Neural progenitor cell (in vitro differentiated cells): ENCODE measurements at regions not wholly inside any gene's neighbourhood (a gene's known extent, or its start where the extent isn't known, plus 50 kb on each side); places are given as distances from the start of the nearest gene placed in this dataset.
A peak's percentile ranks its signal among the peaks of the same experiment; 100 is the strongest.

Experiments used
- DNase-seq: peaks from one replicate; pipeline ENCODE4 v3.0.0-alpha.2; 2016; ENCODE audit warnings: low spot score
- H2AFZ ChIP-seq: fragments of 200-600 bp; sonication (generic); replicated peaks from 2 replicates; pipeline ENCODE4 v1.6.1; 2016; ENCODE audit warnings: antibody characterized with exemption
- H3F3A ChIP-seq: fragments of 200-600 bp; sonication (generic); 2 replicates; pipeline ENCODE4 v1.6.1; 2016; ENCODE audit warnings: antibody characterized with exemption, low read depth
- H3K27ac ChIP-seq: fragments of 200-600 bp; sonication (generic); 2 replicates; pipeline ENCODE4 v1.5.1; 2016; ENCODE audit warnings: mild to moderate bottlenecking
- H3K27me3 ChIP-seq: fragments of 200-600 bp; sonication (generic); 2 replicates; pipeline ENCODE4 v1.6.1; 2016; ENCODE audit warnings: mild to moderate bottlenecking, moderate library complexity
- H3K36me3 ChIP-seq: fragments of 200-600 bp; sonication (generic); 2 replicates; pipeline ENCODE4 v1.5.1; 2016
- H3K4me1 ChIP-seq: fragments of 200-600 bp; sonication (generic); 2 replicates; pipeline ENCODE4 v1.6.1; 2016; ENCODE audit warnings: mixed run types
- H3K4me2 ChIP-seq: fragments of 200-600 bp; sonication (generic); 2 replicates; pipeline ENCODE4 v1.6.1; 2016
- H3K4me3 ChIP-seq: fragments of 200-600 bp; sonication (generic); 2 replicates; pipeline ENCODE4 v1.5.1; 2016
- H3K79me2 ChIP-seq: fragments of 200-600 bp; sonication (generic); 2 replicates; pipeline ENCODE4 v1.6.1; 2016; ENCODE audit warnings: low read depth
- H3K9ac ChIP-seq: fragments of 200-600 bp; sonication (generic); 2 replicates; pipeline ENCODE4 v1.6.1; 2016
- H3K9me3 ChIP-seq: fragments of 200-600 bp; sonication (generic); 2 replicates; pipeline ENCODE4 v1.5.1; 2016; ENCODE audit warnings: low read depth
- H4K20me1 ChIP-seq: fragments of 200-600 bp; sonication (generic); 2 replicates; pipeline ENCODE4 v1.6.1; 2016; ENCODE audit warnings: low read depth
- H3K27ac Mint-ChIP-seq: 3 replicates; pipeline ENCODE4 v1.8.0; 2021; ENCODE audit warnings: mixed read lengths
- H3K27me3 Mint-ChIP-seq: 2 replicates; pipeline ENCODE4 v1.8.0; 2022; ENCODE audit warnings: low read depth, mild to moderate bottlenecking, inconsistent platforms, moderate library complexity, mixed read lengths; ENCODE audit not compliant: insufficient read depth
- H3K36me3 Mint-ChIP-seq: 3 replicates; pipeline ENCODE4 v1.8.0; 2021; ENCODE audit warnings: mixed read lengths
- H3K4me1 Mint-ChIP-seq: 3 replicates; pipeline ENCODE4 v1.8.0; 2021; ENCODE audit warnings: mixed read lengths
- H3K4me3 Mint-ChIP-seq: 3 replicates; pipeline ENCODE4 v1.8.0; 2021; ENCODE audit warnings: mild to moderate bottlenecking, moderate library complexity, mixed read lengths
- H3K9me3 Mint-ChIP-seq: 3 replicates; pipeline ENCODE4 v1.8.0; 2020; ENCODE audit warnings: mixed read lengths
- EZH2 ChIP-seq: fragments of 200-600 bp; sonication (generic); IDR thresholded peaks from 2 replicates; pipeline ENCODE4 v1.6.1; 2017; ENCODE audit warnings: antibody characterized with exemption, mild to moderate bottlenecking, moderate library complexity
- EZH2phosphoT487 ChIP-seq: fragments of 200-600 bp; sonication (generic); IDR thresholded peaks from 2 replicates; pipeline ENCODE4 v1.6.1; 2017; ENCODE audit warnings: antibody characterized with exemption
- TF ChIP-seq, protein P1 (sequence below): fragments of 200-600 bp; sonication (generic); IDR thresholded peaks from 2 replicates; pipeline ENCODE4 v1.5.1; 2017; ENCODE audit warnings: antibody characterized with exemption, mild to moderate bottlenecking

DNA sequence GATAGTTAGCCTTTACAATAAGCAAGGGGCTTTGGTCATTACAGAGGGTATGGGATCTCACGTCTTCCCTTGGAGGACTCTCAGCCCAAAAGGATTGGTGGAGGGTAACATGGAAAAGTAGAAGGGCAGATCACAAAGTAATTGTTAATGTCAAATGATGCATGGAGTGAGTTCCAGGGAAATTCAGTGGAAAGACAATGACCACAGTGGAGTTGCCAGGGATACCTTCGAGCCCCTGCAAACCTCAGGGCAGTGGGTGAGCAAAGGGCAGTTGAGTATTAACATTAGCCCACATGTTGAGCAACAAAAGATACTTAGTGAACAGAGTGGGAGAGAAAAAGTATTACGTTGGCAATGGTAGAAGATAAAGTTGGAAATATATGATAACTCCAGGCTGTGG, 593.4 kb upstream of the NR2F2 start:
- H3K27ac ChIP-seq, result no peak overlapping the region
- no peaks in the 10 kb centered on the region for H3K27me3 ChIP-seq
- no peak for DNase-seq
- H3K4me2 ChIP-seq, result no peak overlapping the region
- H3K27ac Mint-ChIP-seq, result peak overlapping the region; percentile 79
- no peak overlapping the region for H3K4me3 ChIP-seq
- H3K36me3 Mint-ChIP-seq, result peaks cover 2% of the 10 kb centered on the region
- TF ChIP-seq EZH2, result no peak
- no peak for TF ChIP-seq EZH2phosphoT487
- TF ChIP-seq, protein P1, sequence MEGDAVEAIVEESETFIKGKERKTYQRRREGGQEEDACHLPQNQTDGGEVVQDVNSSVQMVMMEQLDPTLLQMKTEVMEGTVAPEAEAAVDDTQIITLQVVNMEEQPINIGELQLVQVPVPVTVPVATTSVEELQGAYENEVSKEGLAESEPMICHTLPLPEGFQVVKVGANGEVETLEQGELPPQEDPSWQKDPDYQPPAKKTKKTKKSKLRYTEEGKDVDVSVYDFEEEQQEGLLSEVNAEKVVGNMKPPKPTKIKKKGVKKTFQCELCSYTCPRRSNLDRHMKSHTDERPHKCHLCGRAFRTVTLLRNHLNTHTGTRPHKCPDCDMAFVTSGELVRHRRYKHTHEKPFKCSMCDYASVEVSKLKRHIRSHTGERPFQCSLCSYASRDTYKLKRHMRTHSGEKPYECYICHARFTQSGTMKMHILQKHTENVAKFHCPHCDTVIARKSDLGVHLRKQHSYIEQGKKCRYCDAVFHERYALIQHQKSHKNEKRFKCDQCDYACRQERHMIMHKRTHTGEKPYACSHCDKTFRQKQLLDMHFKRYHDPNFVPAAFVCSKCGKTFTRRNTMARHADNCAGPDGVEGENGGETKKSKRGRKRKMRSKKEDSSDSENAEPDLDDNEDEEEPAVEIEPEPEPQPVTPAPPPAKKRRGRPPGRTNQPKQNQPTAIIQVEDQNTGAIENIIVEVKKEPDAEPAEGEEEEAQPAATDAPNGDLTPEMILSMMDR, result no peak
- peaks cover 25% of the 10 kb centered on the region for H3K4me1 Mint-ChIP-seq
- peaks cover 10% of the 10 kb centered on the region for H3K27me3 Mint-ChIP-seq
- no peaks in the 10 kb centered on the region for H3K9me3 ChIP-seq
- H3K79me2 ChIP-seq, result no peaks in the 10 kb centered on the region
- no peaks in the 10 kb centered on the region for H3F3A ChIP-seq
- H3K4me1 ChIP-seq, result peaks cover 7% of the 10 kb centered on the region
- no peak overlapping the region for H2AFZ ChIP-seq
- H3K36me3 ChIP-seq, result no peaks in the 10 kb centered on the region
- peaks cover 8% of the 10 kb centered on the region for H3K9me3 Mint-ChIP-seq
- no peak overlapping the region for H3K4me3 Mint-ChIP-seq
- no peak overlapping the region for H3K9ac ChIP-seq
- no peaks in the 10 kb centered on the region for H4K20me1 ChIP-seq

DNA sequence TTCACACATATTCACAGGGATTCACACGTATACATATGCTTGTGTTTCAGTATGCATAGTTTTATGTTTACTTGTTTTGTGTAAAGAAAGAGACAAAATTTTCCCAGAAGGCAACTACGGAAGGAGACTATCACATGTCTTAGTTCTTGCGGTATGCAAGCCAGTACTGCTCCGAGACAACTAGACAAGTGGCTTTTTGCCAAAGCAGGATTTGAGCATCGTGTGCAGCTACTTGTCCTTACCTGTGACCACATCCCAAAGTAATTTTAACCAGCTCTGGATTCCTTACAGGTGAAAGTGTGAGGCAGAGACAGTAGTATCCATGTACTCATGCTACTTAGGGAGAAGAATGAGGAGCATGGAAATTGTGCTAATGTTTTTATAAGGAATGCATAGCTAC, 591.4 kb upstream of the NR2F2 start:
- no peak for DNase-seq
- Histone ChIP-seq H3F3A (no peaks in the 10 kb centered on the region), H3K4me1 (peaks cover 7% of the 10 kb centered on the region), H3K79me2 (no peaks in the 10 kb centered on the region), H4K20me1 (no peaks in the 10 kb centered on the region), H3K9ac (no peak overlapping the region), H3K27ac (no peak overlapping the region), H3K9me3 (no peaks in the 10 kb centered on the region), H2AFZ (no peak overlapping the region), H3K4me2 (no peak overlapping the region), H3K4me3 (no peak overlapping the region), H3K27me3 (no peaks in the 10 kb centered on the region), H3K36me3 (no peaks in the 10 kb centered on the region)
- TF ChIP-seq, protein P1, result no peak
- TF ChIP-seq EZH2, result no peak
- TF ChIP-seq EZH2phosphoT487, result no peak
- peaks cover 25% of the 10 kb centered on the region for H3K4me1 Mint-ChIP-seq
- no peak overlapping the region for H3K27ac Mint-ChIP-seq
- H3K27me3 Mint-ChIP-seq, result peaks cover 8% of the 10 kb centered on the region
- H3K36me3 Mint-ChIP-seq, result peaks cover 2% of the 10 kb centered on the region
- peaks cover 13% of the 10 kb centered on the region for H3K9me3 Mint-ChIP-seq
- H3K4me3 Mint-ChIP-seq, result no peak overlapping the region

DNA sequence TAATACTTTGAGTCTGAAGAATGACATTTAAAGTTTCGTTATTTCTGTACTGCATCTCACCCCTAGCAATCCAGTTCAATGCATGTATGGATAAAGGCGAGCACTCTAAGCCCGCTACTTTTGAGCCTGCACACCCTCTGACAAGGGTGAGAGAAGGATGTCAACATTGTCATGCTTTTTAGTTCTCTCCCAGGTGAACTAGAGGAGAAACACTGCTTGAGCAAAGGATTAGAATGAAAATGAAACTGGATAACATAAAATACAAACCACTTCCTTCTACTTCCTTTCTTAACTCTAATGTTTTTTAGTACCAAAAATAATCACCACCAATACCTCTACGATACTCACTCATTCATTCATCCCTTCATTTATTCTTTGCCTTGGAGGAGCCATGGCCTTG, 588.7 kb upstream of the NR2F2 start:
- H3K4me2 ChIP-seq, result no peak overlapping the region
- H2AFZ ChIP-seq, result no peak overlapping the region
- DNase-seq, result no peak
- no peaks in the 10 kb centered on the region for H3K36me3 ChIP-seq
- Mint-ChIP-seq H3K36me3 (no peaks in the 10 kb centered on the region), H3K9me3 (peaks cover 13% of the 10 kb centered on the region), H3K27me3 (peaks cover 5% of the 10 kb centered on the region), H3K4me3 (no peak overlapping the region), H3K4me1 (peaks cover 15% of the 10 kb centered on the region), H3K27ac (no peak overlapping the region)
- no peak overlapping the region for H3K27ac ChIP-seq
- H3K79me2 ChIP-seq, result no peaks in the 10 kb centered on the region
- H3K4me1 ChIP-seq, result peaks cover 6% of the 10 kb centered on the region
- TF ChIP-seq EZH2phosphoT487 (no peak), EZH2 (no peak)
- TF ChIP-seq, protein P1, result no peak
- no peaks in the 10 kb centered on the region for H3F3A ChIP-seq
- H3K9ac ChIP-seq, result no peak overlapping the region
- H3K27me3 ChIP-seq, result no peaks in the 10 kb centered on the region
- no peak overlapping the region for H3K4me3 ChIP-seq
- no peaks in the 10 kb centered on the region for H3K9me3 ChIP-seq
- H4K20me1 ChIP-seq, result no peaks in the 10 kb centered on the region
